ENCODE measurements at regions not wholly inside any gene's neighbourhood (a gene's known extent, or its start where the extent isn't known, plus 50 kb on each side); places are given as distances from the start of the nearest gene placed in this dataset.

GRCh38 chr7:125059861-125060456 is 130.3 kb upstream of the POT1 start:
- Histone ChIP-seq H2AFZ (no peak overlapping the region), H3F3A (ENCODE audit: insufficient read depth, low read depth) (peaks cover 11% of the 10 kb centered on the region; the same call in 1 of the 2 replicates), H3K27me3 (ENCODE audit: insufficient read depth, low read depth) (no peaks in the 10 kb centered on the region), H3K4me1 (replicated peaks; ENCODE audit: insufficient read depth) (peaks cover 19% of the 10 kb centered on the region), H3K9me3 (ENCODE audit: insufficient read depth, low read depth) (no peaks in the 10 kb centered on the region), H3K79me2 (ENCODE audit: low read depth) (no peaks in the 10 kb centered on the region), H3K4me2 (no peak overlapping the region), H3K27ac (no peak overlapping the region), H3K4me3 (no peak overlapping the region), H3K9me2 (ENCODE audit: insufficient read depth) (no peaks in the 10 kb centered on the region), H3K36me3 (ENCODE audit: low read depth) (no peaks in the 10 kb centered on the region), H4K20me1 (ENCODE audit: insufficient read depth) (no peaks in the 10 kb centered on the region)
- ChIA-PET POLR2A (ENCODE audit: unreplicated experiment) (interaction anchor here (0.7 kb wide), 1 partner anchor 340 kb away, joined by 4 read pairs; no protein-coding TSS in a partner anchor), CTCF (interaction anchor here (0.5 kb wide), 1 partner anchor 1304 kb away, joined by 3 read pairs; no protein-coding TSS in a partner anchor)
- BruUV-seq (replicated peaks) = no TSS peak
- DNase-seq = peak in 1 of 2 experiments; percentile 37
- intact Hi-C loops (cut with micrococcal nuclease; ENCODE audit: unreplicated experiment) = loop anchor here (1.0 to 10.0 kb wide), 5 partner anchors 68 to 875 kb away; no protein-coding TSS in a partner anchor
- TF ChIP-seq EZH2 (IDR thresholded peaks at IDR 0.05; ENCODE audit: low read depth) (no peak), CTCF (conservative IDR thresholded peaks at IDR 0.05) (peak; percentile 75)

- Histone ChIP-seq H3K27ac (no peak overlapping the region), H2AFZ (no peak overlapping the region), H3F3A (ENCODE audit: insufficient read depth, low read depth) (peaks cover 11% of the 10 kb centered on the region; the same call in 1 of the 2 replicates), H3K9me3 (ENCODE audit: insufficient read depth, low read depth) (no peaks in the 10 kb centered on the region), H3K27me3 (ENCODE audit: insufficient read depth, low read depth) (no peaks in the 10 kb centered on the region), H4K20me1 (ENCODE audit: insufficient read depth) (no peaks in the 10 kb centered on the region), H3K9me2 (ENCODE audit: insufficient read depth) (no peaks in the 10 kb centered on the region), H3K36me3 (ENCODE audit: low read depth) (no peaks in the 10 kb centered on the region), H3K4me2 (no peak overlapping the region), H3K4me3 (no peak overlapping the region), H3K4me1 (replicated peaks; ENCODE audit: insufficient read depth) (peaks cover 19% of the 10 kb centered on the region), H3K79me2 (ENCODE audit: low read depth) (no peaks in the 10 kb centered on the region)
- no TSS peak for BruUV-seq (replicated peaks)
- TF ChIP-seq CTCF (conservative IDR thresholded peaks at IDR 0.05) (no peak), EZH2 (IDR thresholded peaks at IDR 0.05; ENCODE audit: low read depth) (no peak)
- no peak for DNase-seq
- CTCF ChIA-PET = no interaction called here
- intact Hi-C loops (cut with micrococcal nuclease; ENCODE audit: unreplicated experiment) = no loop called here
- POLR2A ChIA-PET (ENCODE audit: unreplicated experiment) = no interaction called here
Measured at GRCh38 chr7:125057963-125058362, 128.3 kb upstream of the POT1 start.

- no peaks in the 10 kb centered on the region for H3K4me1 ChIP-seq (replicated peaks; ENCODE audit: insufficient read depth)
- DNase-seq = no peak
- H3K36me3 ChIP-seq (ENCODE audit: low read depth) = no peaks in the 10 kb centered on the region
- no peaks in the 10 kb centered on the region for H3K79me2 ChIP-seq (ENCODE audit: low read depth)
- POLR2A ChIA-PET (ENCODE audit: unreplicated experiment) = interaction anchor here (0.6 kb wide), 1 partner anchor 622 kb away, joined by 4 read pairs; no protein-coding TSS in a partner anchor
- no peak overlapping the region for H3K27ac ChIP-seq
- no peak overlapping the region for H3K4me2 ChIP-seq
- TF ChIP-seq EZH2 (IDR thresholded peaks at IDR 0.05; ENCODE audit: low read depth) = no peak
- no peak for TF ChIP-seq CTCF (conservative IDR thresholded peaks at IDR 0.05)
- no peak overlapping the region for H2AFZ ChIP-seq
- H3F3A ChIP-seq (ENCODE audit: insufficient read depth, low read depth) = no peaks in the 10 kb centered on the region
- H3K27me3 ChIP-seq (ENCODE audit: insufficient read depth, low read depth) = no peaks in the 10 kb centered on the region
- H3K9me3 ChIP-seq (ENCODE audit: insufficient read depth, low read depth) = no peaks in the 10 kb centered on the region
- H3K4me3 ChIP-seq = no peak overlapping the region
- BruUV-seq (replicated peaks) = no TSS peak
- CTCF ChIA-PET = no interaction called here
- H3K9me2 ChIP-seq (ENCODE audit: insufficient read depth) = no peaks in the 10 kb centered on the region
- H4K20me1 ChIP-seq (ENCODE audit: insufficient read depth) = no peaks in the 10 kb centered on the region
- intact Hi-C loops (cut with micrococcal nuclease; ENCODE audit: unreplicated experiment) = no loop called here
Measured at GRCh38 chr7:125055376-125055775, 125.8 kb upstream of the POT1 start.
